ENCODE measurements at regions not wholly inside any gene's neighbourhood (a gene's known extent, or its start where the extent isn't known, plus 50 kb on each side); places are given as distances from the start of the nearest gene placed in this dataset.

DNA sequence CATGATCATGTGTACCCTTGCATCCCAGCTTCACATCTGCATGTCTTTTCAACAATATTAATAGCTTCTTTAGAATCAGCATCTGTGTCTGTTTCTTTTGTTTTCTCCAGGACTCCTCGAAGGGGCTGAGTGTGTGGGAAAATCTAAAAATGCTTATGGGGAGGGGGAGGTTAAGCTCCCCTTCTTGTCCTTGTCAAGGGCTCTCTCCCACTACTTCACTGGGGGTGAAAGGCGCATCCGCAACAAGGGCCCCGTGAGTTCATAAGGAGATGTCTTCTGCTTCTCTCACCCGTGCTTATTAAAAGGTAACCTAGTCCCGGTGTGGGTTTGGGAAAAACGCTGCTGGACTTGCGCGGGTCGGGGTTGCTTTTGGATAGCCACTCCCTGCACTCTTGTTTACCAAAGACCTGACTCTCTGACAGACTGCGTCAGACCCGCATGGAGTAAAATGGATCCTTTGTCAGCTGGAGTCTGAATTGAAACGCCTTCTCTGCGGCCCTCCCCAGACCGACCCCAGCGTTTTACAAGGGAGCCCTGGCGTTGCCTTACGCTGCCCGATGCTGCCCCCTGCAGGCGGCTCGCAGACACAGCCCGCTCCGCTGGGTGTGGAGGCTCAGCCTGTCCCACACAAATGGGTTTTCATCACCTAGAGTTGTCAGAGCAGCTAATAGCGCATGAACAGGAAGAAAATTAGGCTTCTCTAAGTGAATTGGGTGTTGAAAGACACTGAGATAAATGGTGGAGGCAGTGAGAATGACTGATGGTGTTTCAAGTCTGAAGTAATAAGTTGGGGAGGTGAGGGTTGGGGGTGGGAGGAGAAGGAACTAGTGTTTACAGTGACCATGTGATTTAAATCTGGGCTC lies 53.8 kb downstream of the IER5 start:
- peak; percentile 94 for DNase-seq

DNA sequence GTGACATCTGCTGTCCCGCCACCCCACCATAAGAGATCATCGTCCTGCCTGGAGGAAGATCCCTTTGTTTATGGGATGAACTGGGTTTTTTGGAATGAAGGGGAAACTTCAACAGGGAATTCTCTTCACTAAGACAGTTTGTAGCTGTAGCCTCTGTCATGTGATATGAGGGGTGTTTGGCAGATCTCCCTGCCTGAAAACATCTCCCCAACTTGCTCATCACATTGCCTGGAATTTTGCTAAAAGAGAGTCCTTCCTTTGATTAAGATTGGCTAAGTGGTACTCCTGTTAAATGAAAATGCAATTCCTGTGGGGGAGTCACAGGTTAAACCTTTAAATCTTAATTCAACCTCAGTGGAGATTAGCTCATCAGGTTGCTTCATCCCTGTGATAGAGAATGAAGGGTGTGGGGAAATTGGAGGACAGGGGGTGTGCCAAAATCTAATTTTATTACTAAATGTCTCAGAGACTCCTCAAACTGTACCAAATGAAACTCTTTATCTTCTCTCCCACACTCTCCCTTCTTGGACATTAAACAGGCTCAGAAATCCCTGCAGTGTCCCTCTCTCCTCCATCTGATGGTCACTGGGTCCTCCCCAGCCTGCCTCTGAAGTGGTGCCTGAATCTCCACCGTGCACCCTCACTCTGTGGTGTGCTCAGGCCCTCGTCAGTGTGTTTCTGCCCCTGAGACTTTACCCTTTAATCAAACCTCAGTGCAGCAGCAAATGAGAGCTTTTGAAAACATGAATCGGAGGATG lies 54.8 kb downstream of the IER5 start:
- no peak for DNase-seq

DNA sequence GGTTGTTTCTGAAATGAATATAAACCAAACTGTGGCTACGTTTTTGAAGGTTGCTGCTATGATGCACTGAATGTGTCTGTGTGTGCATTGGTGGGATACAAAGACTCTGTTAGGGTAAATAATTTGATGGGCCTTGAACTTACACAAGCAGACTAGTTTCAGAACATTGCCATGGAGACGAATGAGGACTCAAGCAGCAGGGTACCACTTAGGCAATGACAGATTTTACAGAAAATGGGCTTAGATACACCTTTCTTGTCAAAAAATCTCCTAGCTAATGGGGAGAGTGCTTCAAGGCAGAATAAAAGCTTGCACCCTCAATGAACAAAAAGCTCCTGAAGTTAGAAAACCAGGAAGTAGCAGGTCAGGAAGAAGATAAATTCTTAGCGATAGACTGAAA lies 55.7 kb downstream of the IER5 start:
- DNase-seq = no peak

DNA sequence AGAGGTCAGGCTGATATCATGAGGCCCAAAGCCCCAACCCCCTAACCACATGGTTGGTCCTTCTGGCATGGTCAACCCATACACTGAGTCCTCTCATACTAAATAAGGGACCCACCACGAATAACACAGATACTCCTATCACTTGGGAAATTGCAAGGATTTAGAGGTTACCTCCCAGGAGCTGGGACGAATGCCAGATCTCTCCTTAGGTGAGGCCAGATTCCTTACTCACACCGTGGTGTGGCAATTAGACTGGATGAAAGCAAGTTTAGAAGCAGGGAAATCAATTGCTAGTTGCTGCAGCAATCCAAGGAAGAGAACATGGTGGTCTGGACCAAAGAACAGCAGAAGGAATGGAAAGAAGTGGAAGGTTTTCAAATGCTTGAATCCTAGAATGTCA lies 60.1 kb downstream of the IER5 start:
- DNase-seq = no peak

DNA sequence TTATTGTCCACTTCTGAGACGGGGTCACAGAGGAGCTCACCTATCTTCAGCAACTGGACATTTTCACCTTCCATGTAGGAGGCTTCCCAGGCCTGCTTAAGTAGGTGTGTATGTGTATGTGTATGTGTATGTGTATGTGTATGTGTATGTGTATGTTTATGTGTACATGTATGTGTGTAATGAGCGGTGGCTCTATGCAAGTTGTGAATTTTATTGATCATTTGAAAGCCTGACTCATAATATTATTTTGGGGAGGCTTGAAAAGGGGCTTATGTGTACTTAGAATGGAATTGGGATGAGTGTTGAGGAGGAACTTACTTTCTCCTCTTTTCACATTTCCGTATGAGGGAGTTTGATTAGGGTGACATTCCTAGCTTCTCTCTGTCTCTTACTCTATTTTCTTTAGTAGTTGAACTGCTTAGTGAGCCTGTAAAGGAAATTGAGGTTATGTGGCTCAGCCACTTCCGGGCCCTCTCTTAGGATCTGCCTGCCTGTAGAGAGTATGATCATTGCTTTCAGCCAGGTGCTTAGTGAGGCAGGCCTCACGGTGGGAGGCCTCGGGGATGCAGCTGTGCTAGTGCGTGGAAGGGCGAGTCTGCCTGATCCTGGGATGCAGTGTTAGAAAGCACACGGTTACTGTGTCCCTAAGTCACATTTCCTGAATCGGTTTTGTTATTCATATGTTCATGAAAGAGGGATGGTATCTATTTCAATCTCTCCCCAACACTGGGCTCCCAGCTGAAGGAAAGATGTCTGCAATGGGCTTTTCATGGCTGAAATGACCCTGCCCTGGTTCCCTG lies 61.0 kb downstream of the IER5 start:
- peak; percentile 84 for DNase-seq

DNA sequence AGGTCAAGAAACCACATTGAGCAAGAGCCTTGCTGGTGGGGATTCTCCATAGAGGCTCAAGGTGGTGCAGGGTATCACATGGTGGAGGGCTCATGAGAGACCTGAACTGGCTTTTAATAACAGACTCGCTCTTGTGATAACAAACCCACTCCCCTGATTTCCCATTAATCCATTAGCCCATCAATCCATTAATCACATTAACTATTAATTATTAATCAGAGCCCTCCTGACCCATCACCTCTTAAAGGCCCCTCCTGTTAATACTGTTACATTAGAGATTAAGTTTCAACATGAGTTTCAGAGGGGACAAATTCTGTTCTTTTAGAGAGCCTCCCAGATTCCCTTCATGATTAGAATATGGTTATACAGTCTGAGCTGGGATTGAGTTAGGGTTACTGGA lies 61.8 kb downstream of the IER5 start:
- no peak for DNase-seq

DNA sequence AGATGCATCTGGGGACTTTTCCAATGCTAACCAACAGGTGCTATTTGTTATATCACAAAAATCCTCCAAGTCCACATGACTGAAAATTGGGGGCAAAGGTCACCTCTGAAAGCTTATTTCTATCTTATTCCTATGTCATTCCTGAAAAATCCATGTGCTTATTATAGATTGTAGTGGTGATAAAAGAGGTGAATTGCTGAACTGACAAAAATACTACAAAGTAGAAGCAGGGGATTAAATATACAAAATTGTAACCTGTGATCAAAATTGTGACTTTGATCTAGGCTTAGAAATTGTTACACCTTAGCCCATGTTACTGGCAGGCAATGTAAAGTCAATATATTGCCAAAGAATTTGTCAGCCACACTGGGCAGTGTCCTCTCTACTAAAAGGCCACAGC lies 62.3 kb downstream of the IER5 start:
- no peak for DNase-seq

DNA sequence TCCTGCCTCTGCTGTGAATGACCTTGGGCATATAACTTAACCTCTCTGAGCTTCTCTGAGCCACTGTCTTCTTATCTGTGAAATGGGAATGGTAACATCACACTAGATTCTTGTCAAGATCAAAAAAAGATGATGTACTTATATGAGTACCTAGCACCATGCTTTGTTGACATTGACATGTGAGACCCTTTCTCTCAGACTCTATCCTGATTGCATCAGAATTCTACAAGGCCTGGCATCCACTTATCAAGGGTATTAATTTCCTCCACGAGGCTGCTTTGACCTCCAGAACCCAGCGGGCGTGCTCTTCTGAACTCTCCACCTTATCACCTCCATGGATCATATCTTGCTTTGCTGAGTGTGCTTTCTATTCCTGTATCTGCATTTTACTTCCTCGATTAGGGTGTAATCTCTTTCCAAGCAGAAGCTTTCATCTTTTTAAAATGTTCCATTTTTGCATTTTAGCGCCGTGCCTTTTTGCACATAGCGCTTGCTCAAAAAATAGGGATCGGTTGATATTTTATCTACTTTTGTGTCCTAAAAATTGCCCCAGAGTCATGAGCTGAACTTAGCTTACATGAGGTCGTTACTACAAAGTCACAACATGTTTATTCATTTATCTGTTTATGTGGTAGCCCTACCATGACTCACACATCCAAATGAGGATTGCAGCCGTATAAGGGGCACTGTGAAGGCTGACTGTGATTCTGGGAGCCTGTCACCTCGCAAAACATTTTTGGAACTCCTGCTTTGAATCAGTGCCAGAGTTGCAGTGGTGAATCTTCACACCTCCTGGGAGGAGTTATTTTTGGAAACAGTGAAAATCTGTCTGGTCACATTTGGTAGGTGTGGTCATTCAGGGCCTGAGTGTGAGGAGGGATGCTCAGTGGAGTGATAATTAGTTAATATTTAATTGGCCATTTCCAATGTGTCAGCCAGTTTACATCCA lies 63.2 kb downstream of the IER5 start:
- DNase-seq = peak; percentile 63

DNA sequence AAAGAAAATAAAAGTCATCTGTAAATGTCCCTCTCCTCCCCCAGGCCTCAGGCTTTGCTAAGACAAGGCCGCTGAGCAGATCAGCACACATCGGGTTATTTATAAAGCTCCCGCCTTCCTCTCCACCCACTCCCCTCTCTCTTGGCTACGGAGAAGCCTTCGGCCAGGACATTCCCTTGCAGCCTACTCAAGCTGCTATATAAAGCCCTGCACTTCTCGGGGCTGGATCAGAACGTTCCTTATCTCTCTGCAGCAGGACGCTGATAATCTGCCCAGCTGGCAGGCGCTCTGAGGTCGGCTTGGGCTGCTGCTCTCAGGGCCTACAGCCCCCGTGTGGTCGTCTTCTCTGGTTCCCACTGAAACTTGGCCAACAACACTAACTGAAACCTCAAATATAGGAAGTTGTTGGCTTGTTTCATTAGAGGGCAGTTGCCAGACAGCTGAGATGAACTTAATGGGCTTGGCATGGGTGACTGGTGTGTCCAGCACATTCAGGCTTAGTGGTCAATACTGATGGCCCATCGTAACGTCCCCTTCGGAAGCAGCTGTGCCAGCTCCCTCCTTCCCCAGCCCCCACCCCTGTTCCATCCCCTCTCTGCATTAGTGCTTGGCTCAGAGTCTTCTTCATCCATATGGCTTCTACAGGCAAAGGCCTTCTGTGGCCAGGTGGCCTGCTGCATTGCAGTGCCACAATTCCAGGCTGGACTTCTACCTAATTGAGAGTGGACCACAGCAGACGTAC lies 64.6 kb downstream of the IER5 start:
- DNase-seq = no peak

DNA sequence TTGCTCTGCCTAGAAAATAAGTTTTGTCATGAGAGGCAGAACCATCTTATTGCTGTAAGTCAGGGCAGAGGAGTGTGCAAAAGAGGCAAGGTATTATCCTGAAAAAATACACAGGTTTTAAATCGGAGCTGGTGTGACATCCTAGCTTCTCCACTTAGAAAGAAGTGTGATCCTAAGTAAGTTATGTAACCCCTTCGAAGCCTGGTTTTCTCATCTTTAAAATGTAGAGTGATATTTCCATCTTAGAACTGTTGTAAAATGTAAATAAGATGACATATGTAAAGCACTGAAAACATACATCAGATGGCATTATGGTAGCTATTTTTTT lies 65.1 kb downstream of the IER5 start:
- no peak for DNase-seq

DNA sequence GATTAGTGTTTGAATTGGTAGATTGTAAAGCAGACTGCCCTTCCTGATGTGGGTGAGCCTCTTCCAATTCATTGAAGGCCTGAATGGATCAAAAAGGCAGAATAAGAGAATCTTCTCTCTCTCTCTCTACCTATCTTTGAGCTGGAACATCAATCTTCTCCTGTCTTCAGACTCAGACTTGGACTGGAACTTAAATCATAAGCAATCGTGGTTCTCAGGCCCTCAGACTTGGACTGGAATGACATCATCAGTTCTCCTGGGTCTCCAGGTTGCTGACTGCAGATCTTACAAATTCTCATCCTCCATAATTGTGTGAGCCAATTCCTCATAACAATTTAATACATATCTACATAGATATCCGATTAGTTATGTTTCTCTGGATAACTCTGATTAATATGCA lies 66.8 kb downstream of the IER5 start:
- no peak for DNase-seq

DNA sequence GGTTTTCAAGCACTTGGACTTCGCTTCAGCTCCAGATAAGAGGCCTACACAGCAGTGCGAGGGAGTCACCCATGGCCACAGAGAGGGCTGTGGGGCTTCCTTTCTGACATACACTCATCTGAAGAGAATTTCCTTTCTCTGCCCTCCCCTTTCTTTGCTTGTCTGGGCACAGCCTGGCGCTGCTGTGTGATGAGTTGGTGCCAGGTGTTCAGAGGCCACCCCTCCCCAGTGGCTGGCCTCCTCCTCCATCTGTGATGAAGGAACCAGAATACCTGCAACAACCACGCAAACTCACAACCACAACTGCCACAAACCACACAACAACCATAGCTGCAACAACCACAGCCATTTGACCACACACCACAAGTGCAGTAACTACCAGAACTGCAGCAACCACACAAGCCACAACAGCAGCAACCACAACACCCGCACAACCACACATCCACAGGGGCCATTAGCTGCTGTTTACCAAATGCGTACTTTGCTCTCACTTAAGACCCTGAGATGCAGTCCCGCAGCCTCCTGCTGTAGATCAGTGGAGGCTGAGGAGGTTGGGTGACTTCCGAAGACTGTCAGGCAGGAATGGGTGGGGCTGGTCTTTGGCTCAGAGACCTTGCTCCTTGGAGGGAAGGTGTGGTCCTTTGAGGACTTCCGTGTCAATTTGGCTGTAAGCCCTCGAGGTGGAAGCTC lies 71.1 kb downstream of the IER5 start:
- DNase-seq = peak; percentile 51

DNA sequence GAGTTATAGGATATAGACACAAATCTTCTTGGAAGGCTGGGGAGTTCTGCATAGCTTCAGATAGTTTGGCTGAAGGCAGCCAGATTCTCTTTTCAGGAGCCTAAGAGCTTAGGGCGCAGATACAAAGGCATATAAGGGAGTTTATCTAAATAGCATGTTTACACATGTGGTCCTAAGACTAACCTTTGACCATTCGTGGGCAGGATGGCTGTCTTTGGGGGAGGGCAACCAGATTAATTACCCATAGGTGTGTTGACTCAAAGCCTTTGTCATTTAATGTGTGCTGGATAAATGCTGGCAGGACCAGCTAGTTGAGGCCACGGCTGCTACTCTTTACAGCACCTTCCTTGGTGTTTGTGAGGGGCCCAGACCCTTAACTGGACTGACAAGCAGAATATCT lies 71.8 kb downstream of the IER5 start:
- no peak for DNase-seq

DNA sequence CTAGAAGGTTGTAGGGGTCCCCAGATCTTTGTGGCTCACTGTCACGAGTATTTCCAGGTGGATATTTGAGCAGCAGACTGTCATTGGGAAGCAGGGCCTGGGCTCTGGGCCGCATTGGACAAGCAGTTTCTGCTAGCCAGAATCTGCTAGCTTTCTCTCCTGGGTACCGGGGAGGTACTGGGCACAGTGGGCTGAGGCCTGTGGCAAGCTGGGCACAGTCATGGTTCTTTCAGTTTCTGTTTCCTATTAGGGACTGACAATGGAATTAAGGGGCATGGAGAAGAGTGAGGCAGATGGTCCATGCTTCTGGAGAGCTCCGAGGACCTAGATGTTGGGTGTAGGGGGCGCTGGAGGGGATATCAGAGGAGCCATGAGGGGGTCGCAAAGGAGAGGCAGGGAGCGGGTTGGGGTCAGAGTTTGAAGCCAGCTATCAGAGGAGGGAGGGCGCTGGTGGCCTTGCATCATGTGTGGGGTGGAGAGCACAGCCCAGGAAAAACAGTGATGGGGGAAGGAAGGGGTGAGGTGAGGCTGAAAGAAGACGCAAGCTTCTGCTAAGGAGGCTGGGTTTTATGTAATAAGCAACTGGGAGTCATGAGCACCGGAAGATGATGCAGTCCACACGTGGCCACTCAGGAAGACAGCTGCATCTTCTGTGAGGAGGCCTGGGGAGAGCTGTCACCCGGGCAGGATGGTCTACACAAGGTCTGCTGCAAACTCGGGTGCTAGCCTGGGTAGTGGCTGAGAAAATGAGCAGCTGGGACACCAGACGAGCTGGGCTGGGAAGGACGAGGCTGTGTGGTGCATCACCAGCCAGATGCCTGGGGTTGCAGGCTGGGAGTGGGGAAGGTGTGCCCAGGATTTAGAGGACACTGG lies 72.7 kb downstream of the IER5 start:
- DNase-seq = no peak

DNA sequence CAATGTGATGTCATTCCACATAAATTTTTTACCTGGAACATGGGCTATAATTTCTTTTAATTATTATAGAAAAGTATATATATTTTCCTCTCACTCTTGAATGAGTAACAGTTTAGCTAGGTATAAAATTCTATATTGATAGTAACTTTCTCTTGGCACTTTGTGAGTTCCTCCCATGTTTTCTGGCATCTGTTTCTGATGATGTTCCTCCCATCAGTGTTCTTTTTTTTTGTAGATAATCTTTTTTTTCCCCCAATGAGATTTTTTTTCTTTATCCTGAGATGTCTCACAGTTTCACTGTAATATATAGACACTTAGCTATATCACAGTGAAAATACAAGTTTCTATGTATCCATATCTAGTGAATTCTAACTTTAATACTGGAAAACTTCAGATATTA lies 75.2 kb downstream of the IER5 start:
- DNase-seq = no peak

DNA sequence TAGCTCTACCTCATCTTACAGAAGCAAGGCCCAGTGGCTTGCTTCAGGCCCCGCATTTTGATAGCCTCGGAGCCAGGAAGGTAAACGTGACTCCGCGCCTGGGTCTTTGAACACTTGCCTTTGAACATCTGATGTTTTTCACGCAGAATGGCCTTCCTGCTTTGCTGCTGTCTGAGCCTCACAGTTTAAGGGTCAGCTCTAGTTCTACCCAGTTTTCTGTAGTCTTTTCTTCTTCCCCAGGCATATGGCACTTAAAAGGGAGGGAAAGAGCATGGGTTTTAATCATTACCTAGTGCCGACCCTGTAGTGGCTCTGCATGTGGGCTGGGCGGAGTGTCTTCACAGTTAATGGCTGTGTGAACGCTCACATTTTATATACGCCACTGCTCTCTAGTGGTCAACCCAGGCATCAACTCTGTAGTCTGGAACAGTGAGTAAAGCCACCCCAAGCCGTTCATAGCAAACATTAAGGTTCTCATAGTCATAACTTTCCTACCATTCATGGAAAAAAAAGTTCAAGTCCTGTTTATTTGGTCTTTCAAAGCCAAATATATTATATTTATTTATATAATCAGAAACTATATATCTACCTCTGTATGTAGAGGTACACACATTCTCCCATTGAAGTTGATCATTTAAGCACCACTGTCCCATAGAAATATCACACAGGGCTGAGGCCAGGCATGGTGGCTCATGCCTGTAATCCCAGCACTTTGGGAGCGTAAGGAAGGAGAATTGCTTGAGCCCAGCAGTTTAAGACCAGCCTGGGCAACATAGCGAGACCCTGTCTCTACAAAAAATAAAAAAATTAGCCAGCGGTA lies 78.1 kb downstream of the IER5 start:
- peak; percentile 81 for DNase-seq

DNA sequence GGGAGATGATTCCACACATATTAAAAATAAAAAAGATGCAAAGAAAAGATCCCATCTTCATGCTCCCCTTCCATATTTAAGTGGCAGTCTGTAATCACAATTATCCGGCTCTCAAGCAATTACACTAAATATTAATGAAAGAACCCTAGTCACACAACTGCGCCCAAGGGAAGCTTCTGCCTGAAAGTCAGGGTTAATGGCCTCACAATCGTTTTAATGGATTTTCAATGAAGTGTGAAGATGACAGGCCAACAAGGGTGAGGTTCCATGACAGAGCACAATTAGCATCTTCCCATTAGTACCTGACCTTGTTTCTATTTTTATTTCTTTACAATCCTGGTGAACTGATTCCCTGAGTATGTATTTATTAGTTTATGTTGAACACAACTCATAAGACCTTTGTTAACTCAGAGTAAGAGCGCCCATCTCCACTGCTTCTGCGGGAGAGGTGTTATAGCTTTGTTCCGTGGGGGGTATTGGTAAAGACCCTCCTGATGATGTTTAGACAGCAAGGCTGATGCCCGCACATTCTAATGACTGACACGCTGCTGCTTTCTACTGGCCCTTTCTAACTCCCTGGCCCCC lies 80.9 kb downstream of the IER5 start:
- no peak for DNase-seq

DNA sequence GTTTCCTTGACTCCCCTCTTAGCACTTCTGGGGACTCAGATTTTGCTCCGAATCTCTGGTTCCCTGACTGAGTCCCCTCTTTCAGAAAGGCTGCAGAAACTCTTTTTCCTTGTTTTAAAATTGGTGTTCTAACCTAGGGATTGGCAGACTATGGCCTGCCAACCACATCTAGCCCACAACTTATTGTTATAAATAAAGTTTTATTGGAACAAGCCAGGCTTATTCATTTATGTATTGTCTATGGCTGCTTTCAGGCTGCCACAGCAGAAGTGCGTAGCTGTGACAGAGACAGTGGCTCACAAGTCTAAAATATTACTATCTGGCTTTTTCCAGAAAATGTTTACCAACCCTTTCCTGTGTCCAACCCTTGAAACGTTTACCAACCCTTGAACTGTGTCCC lies 81.7 kb downstream of the IER5 start:
- DNase-seq = no peak

DNA sequence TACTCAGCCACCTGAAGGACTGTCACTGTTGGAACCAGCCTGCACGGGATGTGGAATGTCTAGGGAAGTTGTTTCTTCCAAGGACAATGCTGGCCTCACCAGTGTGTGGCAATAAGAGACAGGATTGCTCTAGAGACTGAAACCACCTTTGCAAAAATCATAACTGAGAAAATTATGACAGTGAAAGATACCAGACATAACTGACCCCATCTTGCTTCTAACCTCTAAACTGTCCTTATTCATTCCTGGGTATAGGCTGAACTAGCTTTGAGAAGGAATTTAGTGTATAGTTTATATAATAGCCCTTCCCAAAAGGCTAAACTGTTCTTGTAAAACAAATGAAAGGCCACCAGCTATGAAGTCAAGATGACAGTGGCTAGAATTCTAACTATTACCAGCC lies 83.6 kb downstream of the IER5 start:
- no peak for DNase-seq
